Astrocyte of the spinal cord (primary cell): ENCODE measurements at regions not wholly inside any gene's neighbourhood (a gene's known extent, or its start where the extent isn't known, plus 50 kb on each side); places are given as distances from the start of the nearest gene placed in this dataset.

ENCODE experiments used
- DNase-seq: peaks from one replicate; pipeline ENCODE4 v3.0.0; 2011; ENCODE audit warnings: low read depth, low spot score
- H3K4me3 ChIP-seq: 2 replicates; pipeline ENCODE4 v1.5.1; 2011; ENCODE audit warnings: low read depth, mild to moderate bottlenecking, low read length, moderate library complexity
- in situ Hi-C: cut with HindIII; loops from 2 replicates; pipeline ENCODE4 v1.10.0; 2017; ENCODE audit warnings: low sequenced_read_pairs
- TF ChIP-seq, protein P1 (sequence below): IDR thresholded peaks from 2 replicates; pipeline ENCODE4 v1.5.1; 2012; ENCODE audit warnings: low read depth, mild to moderate bottlenecking, low read length, inconsistent platforms

DNA sequence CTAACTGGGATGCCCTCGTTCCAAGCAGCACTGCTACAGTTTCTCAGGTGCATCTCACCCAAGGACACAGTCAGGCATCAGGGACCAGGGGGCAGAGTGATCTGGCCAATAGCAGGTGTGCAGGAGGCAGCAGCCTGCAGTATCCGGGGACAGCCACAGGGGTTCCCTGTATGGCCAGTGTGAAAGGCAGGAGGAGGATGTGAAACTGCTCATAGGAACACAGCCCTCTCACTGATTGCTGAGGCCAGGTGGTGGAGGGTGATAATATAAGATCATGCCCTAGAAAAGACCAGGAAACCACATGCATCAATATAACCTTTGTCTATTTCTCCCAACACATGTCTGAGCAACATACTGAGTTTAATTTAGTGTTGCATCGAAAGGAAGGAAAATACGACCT is 112.7 kb upstream of the TACR1 start:
- DNase-seq: no peak
- in situ Hi-C loops: no loop called here
- TF ChIP-seq, protein P1, sequence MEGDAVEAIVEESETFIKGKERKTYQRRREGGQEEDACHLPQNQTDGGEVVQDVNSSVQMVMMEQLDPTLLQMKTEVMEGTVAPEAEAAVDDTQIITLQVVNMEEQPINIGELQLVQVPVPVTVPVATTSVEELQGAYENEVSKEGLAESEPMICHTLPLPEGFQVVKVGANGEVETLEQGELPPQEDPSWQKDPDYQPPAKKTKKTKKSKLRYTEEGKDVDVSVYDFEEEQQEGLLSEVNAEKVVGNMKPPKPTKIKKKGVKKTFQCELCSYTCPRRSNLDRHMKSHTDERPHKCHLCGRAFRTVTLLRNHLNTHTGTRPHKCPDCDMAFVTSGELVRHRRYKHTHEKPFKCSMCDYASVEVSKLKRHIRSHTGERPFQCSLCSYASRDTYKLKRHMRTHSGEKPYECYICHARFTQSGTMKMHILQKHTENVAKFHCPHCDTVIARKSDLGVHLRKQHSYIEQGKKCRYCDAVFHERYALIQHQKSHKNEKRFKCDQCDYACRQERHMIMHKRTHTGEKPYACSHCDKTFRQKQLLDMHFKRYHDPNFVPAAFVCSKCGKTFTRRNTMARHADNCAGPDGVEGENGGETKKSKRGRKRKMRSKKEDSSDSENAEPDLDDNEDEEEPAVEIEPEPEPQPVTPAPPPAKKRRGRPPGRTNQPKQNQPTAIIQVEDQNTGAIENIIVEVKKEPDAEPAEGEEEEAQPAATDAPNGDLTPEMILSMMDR: peak; percentile 15

DNA sequence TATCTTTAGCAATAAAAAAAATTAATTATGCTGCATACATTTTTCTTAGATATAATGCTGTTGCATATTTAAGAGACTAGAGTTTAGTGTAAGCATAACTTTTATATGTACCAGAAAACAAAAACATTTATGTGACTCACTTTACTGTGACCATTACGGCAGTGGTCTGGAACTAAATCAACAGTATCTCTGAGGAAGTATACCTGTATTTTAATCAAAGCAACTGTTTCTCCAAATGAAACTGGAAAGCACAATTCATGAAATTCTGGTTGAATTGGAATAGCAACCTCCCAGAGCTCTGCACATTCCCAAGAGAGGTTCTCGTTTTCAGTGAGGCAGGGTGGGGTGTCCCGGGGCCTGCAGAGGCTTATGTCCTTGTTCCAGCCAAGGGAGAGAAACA is 112.2 kb upstream of the TACR1 start:
- in situ Hi-C loops: no loop called here
- DNase-seq: no peak
- TF ChIP-seq, protein P1: no peak

More for the DNA sequence above, 112.7 kb upstream of the TACR1 start:
- H3K4me3 ChIP-seq: no peak overlapping the region

GRCh38 chr2:75310876-75311275 is 111.6 kb upstream of the TACR1 start:
- no peak overlapping the region for H3K4me3 ChIP-seq
- peak; percentile 26 for DNase-seq
- TF ChIP-seq, protein P1: no peak
- in situ Hi-C loops: no loop called here

More for the DNA sequence above, 112.2 kb upstream of the TACR1 start:
- no peak overlapping the region for H3K4me3 ChIP-seq

DNA sequence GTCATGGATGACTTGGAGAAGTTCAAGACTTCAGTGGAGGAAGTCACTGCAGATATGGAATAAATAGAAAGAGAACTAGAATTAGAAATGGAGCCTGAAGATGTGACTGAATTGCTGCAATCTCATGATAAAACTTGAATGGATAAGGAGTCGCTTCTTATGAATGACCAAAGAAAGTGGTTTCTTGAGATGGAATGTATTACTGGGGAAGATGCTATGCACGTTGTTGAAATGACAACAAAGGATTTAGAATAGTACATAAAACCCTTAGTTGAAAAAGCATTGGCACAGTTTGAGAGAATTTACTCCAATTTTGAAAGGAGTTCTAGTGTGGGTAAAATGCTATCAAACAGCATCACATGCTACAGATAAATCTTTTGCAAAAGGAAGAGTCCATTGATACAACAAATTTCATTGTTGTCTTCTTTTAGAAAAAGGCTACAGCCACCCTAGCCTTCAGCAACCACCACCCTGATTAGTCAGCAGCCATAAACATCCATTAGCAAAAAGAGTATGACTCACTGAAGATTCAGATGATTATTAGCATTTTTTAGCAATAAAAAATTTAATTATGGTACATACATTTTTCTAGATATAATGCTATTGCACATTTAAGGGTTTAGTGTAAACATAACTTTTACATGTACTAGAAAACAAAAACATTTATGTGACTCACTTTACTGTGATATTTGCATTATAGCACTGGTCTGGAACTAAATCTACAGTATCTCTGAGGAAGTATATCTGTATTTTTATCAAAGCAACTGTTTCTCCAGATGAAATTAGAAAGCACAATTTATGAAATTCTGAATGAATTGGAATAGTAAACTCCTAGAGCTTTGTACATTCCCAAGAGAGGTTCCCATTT is 110.5 kb upstream of the TACR1 start:
- peak; percentile 36 for DNase-seq
- TF ChIP-seq, protein P1: no peak
- in situ Hi-C loops: no loop called here
- H3K4me3 ChIP-seq: no peak overlapping the region

DNA sequence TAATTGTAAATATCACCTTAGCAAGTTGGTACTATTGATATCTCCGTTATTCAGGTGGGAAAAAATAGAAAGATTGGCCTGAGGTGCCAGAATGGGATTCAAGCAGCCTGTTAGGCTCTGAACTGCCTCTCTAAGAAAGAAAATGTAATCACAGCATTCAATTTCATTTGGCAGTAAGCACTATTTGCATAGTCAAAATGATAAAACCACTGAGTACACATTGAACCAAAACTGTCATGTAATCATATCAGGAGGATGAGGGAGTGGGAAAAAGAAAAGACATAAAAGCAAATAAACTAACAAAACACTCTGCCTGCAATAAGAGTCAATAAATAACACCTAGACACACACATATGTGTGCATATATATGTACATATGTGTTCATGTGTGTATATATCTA is 103.9 kb upstream of the TACR1 start:
- TF ChIP-seq, protein P1: no peak
- H3K4me3 ChIP-seq: no peak overlapping the region
- in situ Hi-C loops: no loop called here
- DNase-seq: no peak

- peak; percentile 19 for DNase-seq
Measured at GRCh38 chr2:75294362-75294761, 95.0 kb upstream of the TACR1 start.

More at GRCh38 chr2:75294362-75294761, 95.0 kb upstream of the TACR1 start:
- in situ Hi-C loops: no loop called here
- H3K4me3 ChIP-seq: no peak overlapping the region
- TF ChIP-seq, protein P1: no peak
